ENCODE measurements at regions not wholly inside any gene's neighbourhood (a gene's known extent, or its start where the extent isn't known, plus 50 kb on each side); places are given as distances from the start of the nearest gene placed in this dataset.
A peak's percentile ranks its signal among the peaks of the same experiment; 100 is the strongest.

DNA sequence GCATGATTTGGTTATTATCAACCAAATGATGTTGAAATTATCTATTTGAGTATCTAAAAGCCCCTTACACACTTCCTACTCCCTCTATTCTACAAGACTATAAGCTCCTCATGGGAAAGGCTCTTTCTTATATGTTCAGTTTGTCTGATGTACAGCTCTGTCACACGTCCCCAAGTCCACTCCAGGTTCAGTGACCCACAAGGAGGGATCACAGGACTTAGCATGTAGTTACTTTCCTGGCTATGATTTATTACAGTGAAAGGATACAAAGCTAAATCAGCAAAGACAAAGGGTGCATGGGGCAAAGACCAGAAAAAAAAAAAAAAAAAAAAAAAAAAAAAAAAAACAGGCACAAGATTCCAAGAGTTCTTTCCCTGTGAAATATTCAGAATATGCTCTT is 125.6 kb upstream of the TMEM106B start:
- FAIRE-seq: no peak

- no peak for FAIRE-seq
These were observed 120.9 kb upstream of the TMEM106B start for GRCh38 chr7:12089951-12090756.

- no peak for FAIRE-seq
These were observed 120.3 kb upstream of the TMEM106B start for GRCh38 chr7:12090757-12091221.

GRCh38 chr7:12091231-12091630 is 119.9 kb upstream of the TMEM106B start:
- FAIRE-seq: no peak

DNA sequence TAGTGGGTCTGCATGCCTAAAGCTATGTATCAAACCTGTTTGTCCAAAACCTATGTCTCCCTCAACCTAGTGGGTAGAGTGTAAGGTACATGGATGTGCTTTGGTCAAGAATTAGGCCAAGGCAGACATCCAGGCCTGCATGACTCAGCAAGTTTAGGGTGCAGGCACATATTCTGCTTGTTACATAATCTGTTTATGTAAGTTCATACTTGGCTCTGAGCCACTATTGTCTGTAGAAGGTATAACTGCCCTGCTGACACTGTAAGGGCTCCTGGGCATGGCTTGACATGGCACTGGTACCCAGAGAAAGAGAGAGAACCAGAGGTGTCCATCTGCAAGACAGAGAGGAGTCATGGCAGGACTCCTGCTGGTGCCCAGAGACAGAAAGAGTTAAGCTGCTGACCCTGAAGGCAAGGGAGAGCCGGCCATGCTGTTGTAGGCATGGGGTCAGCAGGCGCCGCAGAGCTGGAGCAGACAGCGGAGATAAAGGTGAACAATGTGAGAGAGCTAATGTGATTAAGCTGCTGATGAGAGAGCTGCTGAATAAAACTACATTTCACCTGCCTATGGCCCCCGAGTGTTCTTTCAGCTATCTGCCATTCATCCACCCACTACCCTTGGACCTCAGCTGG is 118.5 kb upstream of the TMEM106B start:
- no peak for FAIRE-seq

GRCh38 chr7:12093365-12093764 is 117.7 kb upstream of the TMEM106B start:
- no peak for FAIRE-seq

- FAIRE-seq: no peak
These were observed 116.7 kb upstream of the TMEM106B start for GRCh38 chr7:12094365-12094921.

DNA sequence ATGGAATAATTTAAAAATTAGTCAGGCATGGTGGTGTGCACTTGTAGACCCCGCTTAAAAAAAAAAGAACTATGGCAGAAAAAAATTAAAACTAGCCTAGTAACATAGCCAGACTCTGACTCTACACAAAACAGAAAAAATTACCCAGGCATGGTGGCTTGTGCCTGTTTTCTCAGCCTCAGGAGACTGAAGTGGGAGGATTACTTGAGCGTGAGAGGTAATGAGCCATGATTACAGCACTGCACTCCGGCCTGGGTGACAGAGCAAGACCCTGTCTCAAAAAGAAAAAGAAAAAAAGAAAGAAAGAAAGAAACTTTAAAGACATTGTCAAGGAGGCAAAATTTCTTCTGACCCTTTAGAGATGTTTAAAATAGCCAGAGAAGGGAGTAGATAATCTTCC is 109.0 kb upstream of the TMEM106B start:
- no peak for FAIRE-seq

DNA sequence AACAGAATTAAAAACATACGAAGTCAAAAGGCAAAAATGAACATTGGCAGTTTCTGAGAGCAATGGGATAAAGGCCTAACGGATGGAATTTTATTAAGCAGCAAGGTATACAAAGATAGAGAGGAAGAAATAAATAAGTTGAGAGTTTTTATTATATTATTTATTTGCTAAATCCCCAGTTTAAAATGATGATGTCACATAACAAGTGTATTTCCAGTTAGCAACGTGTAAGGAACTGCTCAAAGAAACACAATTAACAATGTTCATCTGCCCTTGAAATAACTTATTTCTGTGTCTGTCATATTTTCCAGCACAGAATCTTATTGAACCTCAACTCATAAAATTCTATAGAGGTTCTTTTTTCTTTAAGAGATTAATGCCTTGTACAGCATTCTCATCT is 108.6 kb upstream of the TMEM106B start:
- FAIRE-seq: no peak

GRCh38 chr7:12103948-12104347 is 107.1 kb upstream of the TMEM106B start:
- no peak for FAIRE-seq

DNA sequence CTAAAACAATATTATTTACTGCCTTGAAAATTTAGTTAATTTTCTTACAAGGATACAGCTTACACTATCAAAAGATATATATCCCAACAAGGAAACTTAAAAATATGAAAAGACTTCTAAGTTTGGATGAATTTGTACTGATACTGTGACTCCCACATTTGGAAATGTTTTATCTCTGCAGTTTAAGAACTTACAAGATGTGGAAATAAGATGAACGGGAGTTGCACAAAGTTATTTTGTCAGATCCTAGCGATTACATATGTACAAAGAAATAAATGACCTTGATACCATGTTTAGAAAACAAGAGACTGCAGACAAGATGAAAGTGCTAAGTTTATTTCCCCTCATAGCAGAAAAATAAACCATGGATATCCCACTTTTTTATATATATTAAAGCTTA is 103.7 kb upstream of the TMEM106B start:
- FAIRE-seq: no peak

DNA sequence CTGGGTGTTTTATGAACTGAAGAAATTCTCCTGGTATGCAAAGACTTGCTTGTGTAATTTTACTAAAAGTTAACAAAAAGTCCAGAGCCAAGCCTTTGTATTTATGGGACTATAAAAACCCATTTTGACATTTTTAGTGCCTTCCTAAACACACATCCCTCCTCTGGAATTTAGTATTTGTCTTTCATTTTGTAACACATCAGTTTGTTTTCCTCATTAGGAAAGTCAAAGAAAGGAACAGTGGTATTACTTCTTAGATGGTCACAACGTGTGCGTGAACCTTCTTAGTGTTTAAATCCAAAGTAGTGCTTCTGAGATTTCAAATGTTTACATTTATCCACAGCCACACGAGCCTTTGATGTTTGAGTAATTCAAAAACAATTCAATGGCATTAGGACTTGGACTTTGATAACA is 103.2 kb upstream of the TMEM106B start:
- FAIRE-seq: no peak

GRCh38 chr7:12110425-12110824 is 100.7 kb upstream of the TMEM106B start:
- FAIRE-seq: no peak

GRCh38 chr7:12111422-12112405 is 99.4 kb upstream of the TMEM106B start:
- no peak for FAIRE-seq

DNA sequence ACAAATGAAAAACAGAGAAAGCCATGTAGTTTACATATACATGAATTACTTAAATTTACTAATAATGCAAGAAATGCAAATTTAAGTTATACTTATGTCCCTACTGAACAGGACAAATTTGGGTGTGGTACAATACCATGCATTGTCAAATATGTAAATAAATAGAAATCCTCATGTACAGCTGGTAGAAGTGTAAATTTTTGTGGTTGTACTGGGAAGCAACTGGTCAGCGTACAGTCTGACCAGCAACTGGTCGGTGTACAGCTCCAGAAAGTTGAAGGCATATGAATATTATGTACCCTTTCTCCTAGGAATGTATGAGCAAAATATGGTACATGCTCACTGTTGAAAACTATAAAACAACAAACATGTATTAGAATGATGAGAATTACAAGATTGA is 93.9 kb upstream of the TMEM106B start:
- FAIRE-seq: no peak

GRCh38 chr7:12119620-12120303 is 91.3 kb upstream of the TMEM106B start:
- no peak for FAIRE-seq

DNA sequence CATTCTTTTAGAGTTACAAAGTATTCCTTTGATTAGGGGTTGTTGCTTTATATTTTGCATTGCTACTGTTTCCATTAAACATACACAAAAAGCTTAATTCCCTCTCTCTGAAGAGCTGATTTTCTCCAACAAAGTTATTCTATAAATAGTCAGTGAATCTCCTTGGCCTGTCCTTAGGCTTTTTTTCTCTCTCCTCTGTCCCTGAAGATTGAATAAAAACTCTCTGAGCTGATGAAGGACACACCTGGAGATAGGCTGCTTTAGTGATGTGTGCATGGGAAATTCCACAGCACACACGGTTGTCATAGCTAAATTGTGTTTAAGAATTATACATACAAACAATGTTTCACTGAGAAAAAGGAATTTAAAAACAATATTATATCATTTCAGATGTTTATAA is 90.5 kb upstream of the TMEM106B start:
- FAIRE-seq: no peak

DNA sequence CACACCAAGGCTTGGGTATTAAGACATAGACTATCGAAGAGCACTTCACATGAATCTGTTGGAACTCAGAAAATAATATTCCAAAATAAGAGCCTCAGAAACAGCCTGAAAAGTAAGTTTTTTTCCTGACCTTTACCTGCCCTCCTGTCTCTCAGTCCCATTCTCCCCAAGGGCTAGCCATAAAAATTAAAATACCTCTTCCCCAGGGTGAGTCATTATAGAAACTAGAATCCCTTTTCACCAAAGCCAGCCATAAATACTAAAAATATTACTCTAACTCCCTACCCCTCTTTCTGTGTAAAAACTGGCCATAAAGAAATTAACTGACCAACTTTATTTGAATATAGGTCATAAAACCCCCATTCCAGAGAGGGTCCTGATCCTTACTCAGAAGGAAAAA is 87.9 kb upstream of the TMEM106B start:
- FAIRE-seq: no peak

GRCh38 chr7:12124028-12124427 is 87.1 kb upstream of the TMEM106B start:
- no peak for FAIRE-seq

DNA sequence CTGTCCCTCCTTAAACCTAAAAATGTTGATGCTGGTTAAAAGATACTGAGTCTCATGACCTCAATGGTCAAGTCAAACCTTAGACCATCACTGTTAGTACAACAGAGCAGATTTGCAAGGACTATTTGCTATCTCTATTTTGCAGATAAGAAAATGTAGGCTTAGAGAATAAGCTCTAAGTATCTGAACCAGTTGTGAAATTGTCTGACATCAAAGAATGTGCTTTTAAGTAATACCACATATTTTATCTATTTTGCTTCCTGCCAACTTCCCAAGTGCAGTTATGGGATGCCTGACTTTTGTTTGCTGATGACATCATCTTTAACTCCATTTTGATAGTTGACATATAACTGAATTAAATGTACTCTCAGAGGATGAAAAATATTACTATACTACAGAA is 83.6 kb upstream of the TMEM106B start:
- FAIRE-seq: no peak

GRCh38 chr7:12130609-12131008 is 80.5 kb upstream of the TMEM106B start:
- peak; percentile 87 for FAIRE-seq

DNA sequence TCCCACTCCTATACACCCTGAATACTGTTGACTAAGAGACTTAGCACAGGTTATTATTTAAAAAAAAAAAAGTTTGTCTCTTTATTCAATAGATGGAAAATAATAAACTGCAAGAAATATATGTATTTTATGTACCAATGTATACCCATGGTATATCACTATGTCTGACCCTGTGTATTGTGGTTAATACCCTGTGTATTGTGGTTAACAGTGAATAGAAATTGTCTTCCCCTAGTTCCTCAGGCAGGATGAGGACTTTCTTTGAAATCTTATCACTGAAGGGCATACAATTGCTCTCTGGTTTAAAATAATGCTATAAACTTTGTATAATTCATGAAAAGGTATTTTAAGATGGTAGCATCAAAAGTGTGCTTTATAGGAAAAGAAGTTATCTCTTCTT is 80.0 kb upstream of the TMEM106B start:
- FAIRE-seq: no peak

Measured in colon (tissue), 2 donors.